ENCODE measurements at regions not wholly inside any gene's neighbourhood (a gene's known extent, or its start where the extent isn't known, plus 50 kb on each side); places are given as distances from the start of the nearest gene placed in this dataset.

GRCh38 chr1:244151537-244151936 lies 100.5 kb downstream of the ZBTB18 start:
- TF ChIP-seq POLR2A (IDR thresholded peaks at IDR 0.05) (no peak), EP300 (IDR thresholded peaks at IDR 0.05) (no peak)
